ENCODE measurements at regions not wholly inside any gene's neighbourhood (a gene's known extent, or its start where the extent isn't known, plus 50 kb on each side); places are given as distances from the start of the nearest gene placed in this dataset.

DNA sequence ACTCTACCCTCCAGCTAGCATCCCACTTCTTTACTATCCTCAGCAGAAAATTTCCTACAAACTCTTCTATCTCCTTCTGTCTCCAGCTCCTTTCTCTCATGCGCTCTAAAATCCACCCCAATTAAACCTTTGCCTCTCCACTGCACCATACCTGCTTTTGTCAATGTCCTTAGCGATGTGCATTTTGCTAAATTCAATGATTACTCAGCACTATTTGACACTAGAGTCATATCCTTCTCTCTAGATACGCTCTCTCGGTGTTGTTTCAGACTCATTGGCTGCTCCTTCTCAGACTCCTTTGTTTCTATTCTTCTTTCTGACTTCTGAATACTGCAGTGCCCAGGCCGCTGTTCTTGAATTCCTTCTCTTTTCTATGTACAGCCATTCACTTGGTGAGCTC lies 144.2 kb downstream of the HLX start:
- no peak overlapping the region for H3K27ac Mint-ChIP-seq
- peaks cover 15% of the 10 kb centered on the region for H3K27me3 Mint-ChIP-seq (ENCODE audit: low read depth)
- TF ChIP-seq, protein P1, sequence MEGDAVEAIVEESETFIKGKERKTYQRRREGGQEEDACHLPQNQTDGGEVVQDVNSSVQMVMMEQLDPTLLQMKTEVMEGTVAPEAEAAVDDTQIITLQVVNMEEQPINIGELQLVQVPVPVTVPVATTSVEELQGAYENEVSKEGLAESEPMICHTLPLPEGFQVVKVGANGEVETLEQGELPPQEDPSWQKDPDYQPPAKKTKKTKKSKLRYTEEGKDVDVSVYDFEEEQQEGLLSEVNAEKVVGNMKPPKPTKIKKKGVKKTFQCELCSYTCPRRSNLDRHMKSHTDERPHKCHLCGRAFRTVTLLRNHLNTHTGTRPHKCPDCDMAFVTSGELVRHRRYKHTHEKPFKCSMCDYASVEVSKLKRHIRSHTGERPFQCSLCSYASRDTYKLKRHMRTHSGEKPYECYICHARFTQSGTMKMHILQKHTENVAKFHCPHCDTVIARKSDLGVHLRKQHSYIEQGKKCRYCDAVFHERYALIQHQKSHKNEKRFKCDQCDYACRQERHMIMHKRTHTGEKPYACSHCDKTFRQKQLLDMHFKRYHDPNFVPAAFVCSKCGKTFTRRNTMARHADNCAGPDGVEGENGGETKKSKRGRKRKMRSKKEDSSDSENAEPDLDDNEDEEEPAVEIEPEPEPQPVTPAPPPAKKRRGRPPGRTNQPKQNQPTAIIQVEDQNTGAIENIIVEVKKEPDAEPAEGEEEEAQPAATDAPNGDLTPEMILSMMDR (IDR thresholded peaks at IDR 0.05; ENCODE audit: unreplicated experiment in 3 of 3), result no peak

GRCh38 chr1:221025501-221025900 lies 146.3 kb downstream of the HLX start:
- TF ChIP-seq, protein P1 (IDR thresholded peaks at IDR 0.05; ENCODE audit: unreplicated experiment in 3 of 3), result no peak
- Mint-ChIP-seq H3K27me3 (ENCODE audit: low read depth) (peaks cover 15% of the 10 kb centered on the region), H3K4me1 (peaks cover 11% of the 10 kb centered on the region), H3K36me3 (ENCODE audit: low read depth) (no peaks in the 10 kb centered on the region), H3K9me3 (peaks cover 3% of the 10 kb centered on the region), H3K4me3 (no peak overlapping the region), H3K27ac (no peak overlapping the region)

More for the DNA sequence above, 144.2 kb downstream of the HLX start:
- no peaks in the 10 kb centered on the region for H3K36me3 Mint-ChIP-seq (ENCODE audit: low read depth)
- H3K9me3 Mint-ChIP-seq, result peaks cover 3% of the 10 kb centered on the region
- H3K4me3 Mint-ChIP-seq, result no peak overlapping the region
- no peaks in the 10 kb centered on the region for H3K4me1 Mint-ChIP-seq

DNA sequence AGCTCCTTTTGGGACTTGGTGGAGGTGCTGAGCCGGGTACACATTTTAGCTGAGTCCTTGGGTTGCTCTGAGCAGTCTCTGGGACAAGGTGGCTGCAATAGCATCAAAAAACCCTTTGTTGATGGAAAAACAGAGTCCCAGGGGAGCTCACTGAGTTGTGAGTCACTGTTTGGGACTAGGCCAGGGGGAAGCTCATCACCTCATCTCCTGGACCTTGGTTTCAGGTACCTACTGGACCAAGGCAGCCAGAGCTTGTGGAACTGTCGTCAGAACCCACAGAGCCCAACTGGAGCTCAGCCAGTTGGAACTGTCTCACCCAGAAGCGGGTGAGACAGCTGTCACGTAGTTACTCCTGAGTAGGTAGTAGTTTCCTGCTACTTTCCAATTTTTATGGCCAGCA lies 146.7 kb downstream of the HLX start:
- TF ChIP-seq, protein P1 (IDR thresholded peaks at IDR 0.05; ENCODE audit: unreplicated experiment in 3 of 3), result no peak
- peaks cover 15% of the 10 kb centered on the region for H3K27me3 Mint-ChIP-seq (ENCODE audit: low read depth)
- H3K27ac Mint-ChIP-seq, result no peak overlapping the region
- H3K4me3 Mint-ChIP-seq, result no peak overlapping the region
- peaks cover 11% of the 10 kb centered on the region for H3K4me1 Mint-ChIP-seq
- peaks cover 3% of the 10 kb centered on the region for H3K9me3 Mint-ChIP-seq
- H3K36me3 Mint-ChIP-seq (ENCODE audit: low read depth), result no peaks in the 10 kb centered on the region

- H3K9me3 Mint-ChIP-seq, result peaks cover 3% of the 10 kb centered on the region
Observed at GRCh38 chr1:221029981-221030649, 150.9 kb downstream of the HLX start.

GRCh38 chr1:221030990-221031389 lies 151.7 kb downstream of the HLX start:
- TF ChIP-seq, protein P1 (IDR thresholded peaks at IDR 0.05; ENCODE audit: unreplicated experiment in 3 of 3), result no peak
- Mint-ChIP-seq H3K36me3 (ENCODE audit: low read depth) (no peaks in the 10 kb centered on the region), H3K4me3 (no peak overlapping the region), H3K4me1 (peaks cover 33% of the 10 kb centered on the region), H3K27me3 (ENCODE audit: low read depth) (peaks cover 8% of the 10 kb centered on the region), H3K9me3 (peaks cover 3% of the 10 kb centered on the region), H3K27ac (peak overlapping the region in 1 of 3 experiments; percentile 36)

More at GRCh38 chr1:221029981-221030649, 150.9 kb downstream of the HLX start:
- Mint-ChIP-seq H3K4me3 (no peak overlapping the region), H3K4me1 (peaks cover 29% of the 10 kb centered on the region), H3K36me3 (ENCODE audit: low read depth) (no peaks in the 10 kb centered on the region), H3K27me3 (ENCODE audit: low read depth) (peaks cover 8% of the 10 kb centered on the region), H3K27ac (peak overlapping the region; percentile 28 to 83 (median 66))
- TF ChIP-seq, protein P1 (IDR thresholded peaks at IDR 0.05; ENCODE audit: unreplicated experiment in 3 of 3), result no peak

All from nephron (organoid).